ENCODE measurements at regions not wholly inside any gene's neighbourhood (a gene's known extent, or its start where the extent isn't known, plus 50 kb on each side); places are given as distances from the start of the nearest gene placed in this dataset.

DNA sequence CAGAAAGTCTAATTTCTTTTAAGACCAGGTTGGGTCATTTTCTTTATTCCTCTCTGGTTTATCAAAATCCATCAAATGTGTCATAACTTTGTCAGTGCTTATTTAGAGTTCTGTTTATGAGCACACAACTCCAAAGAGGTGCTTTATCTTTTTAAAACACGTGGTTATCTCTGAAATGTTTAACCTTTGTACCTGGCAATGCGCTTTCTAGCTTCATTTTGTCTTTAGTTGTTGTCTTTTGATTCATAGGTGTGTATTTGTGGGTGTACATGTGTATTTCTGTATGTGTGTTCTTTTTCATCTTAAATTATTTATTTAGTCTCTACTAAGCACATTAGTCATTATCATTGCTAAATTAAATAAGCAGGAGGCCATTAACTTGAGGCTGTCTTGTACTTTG is 251.4 kb downstream of the JRKL start (continued):
- TF ChIP-seq, protein P1, sequence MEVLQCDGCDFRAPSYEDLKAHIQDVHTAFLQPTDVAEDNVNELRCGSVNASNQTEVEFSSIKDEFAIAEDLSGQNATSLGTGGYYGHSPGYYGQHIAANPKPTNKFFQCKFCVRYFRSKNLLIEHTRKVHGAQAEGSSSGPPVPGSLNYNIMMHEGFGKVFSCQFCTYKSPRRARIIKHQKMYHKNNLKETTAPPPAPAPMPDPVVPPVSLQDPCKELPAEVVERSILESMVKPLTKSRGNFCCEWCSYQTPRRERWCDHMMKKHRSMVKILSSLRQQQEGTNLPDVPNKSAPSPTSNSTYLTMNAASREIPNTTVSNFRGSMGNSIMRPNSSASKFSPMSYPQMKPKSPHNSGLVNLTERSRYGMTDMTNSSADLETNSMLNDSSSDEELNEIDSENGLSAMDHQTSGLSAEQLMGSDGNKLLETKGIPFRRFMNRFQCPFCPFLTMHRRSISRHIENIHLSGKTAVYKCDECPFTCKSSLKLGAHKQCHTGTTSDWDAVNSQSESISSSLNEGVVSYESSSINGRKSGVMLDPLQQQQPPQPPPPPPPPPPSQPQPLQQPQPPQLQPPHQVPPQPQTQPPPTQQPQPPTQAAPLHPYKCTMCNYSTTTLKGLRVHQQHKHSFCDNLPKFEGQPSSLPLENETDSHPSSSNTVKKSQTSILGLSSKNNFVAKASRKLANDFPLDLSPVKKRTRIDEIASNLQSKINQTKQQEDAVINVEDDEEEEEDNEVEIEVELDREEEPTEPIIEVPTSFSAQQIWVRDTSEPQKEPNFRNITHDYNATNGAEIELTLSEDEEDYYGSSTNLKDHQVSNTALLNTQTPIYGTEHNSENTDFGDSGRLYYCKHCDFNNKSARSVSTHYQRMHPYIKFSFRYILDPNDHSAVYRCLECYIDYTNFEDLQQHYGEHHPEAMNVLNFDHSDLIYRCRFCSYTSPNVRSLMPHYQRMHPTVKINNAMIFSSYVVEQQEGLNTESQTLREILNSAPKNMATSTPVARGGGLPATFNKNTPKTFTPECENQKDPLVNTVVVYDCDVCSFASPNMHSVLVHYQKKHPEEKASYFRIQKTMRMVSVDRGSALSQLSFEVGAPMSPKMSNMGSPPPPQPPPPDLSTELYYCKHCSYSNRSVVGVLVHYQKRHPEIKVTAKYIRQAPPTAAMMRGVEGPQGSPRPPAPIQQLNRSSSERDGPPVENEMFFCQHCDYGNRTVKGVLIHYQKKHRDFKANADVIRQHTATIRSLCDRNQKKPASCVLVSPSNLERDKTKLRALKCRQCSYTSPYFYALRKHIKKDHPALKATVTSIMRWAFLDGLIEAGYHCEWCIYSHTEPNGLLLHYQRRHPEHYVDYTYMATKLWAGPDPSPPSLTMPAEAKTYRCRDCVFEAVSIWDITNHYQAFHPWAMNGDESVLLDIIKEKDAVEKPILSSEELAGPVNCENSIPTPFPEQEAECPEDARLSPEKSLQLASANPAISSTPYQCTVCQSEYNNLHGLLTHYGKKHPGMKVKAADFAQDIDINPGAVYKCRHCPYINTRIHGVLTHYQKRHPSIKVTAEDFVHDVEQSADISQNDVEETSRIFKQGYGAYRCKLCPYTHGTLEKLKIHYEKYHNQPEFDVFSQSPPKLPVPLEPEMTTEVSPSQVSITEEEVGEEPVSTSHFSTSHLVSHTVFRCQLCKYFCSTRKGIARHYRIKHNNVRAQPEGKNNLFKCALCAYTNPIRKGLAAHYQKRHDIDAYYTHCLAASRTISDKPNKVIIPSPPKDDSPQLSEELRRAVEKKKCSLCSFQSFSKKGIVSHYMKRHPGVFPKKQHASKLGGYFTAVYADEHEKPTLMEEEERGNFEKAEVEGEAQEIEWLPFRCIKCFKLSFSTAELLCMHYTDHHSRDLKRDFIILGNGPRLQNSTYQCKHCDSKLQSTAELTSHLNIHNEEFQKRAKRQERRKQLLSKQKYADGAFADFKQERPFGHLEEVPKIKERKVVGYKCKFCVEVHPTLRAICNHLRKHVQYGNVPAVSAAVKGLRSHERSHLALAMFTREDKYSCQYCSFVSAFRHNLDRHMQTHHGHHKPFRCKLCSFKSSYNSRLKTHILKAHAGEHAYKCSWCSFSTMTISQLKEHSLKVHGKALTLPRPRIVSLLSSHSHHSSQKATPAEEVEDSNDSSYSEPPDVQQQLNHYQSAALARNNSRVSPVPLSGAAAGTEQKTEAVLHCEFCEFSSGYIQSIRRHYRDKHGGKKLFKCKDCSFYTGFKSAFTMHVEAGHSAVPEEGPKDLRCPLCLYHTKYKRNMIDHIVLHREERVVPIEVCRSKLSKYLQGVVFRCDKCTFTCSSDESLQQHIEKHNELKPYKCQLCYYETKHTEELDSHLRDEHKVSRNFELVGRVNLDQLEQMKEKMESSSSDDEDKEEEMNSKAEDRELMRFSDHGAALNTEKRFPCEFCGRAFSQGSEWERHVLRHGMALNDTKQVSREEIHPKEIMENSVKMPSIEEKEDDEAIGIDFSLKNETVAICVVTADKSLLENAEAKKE (CRISPR knock-in tag; IDR thresholded peaks at IDR 0.05) = no peak
- TF ChIP-seq, protein P2, sequence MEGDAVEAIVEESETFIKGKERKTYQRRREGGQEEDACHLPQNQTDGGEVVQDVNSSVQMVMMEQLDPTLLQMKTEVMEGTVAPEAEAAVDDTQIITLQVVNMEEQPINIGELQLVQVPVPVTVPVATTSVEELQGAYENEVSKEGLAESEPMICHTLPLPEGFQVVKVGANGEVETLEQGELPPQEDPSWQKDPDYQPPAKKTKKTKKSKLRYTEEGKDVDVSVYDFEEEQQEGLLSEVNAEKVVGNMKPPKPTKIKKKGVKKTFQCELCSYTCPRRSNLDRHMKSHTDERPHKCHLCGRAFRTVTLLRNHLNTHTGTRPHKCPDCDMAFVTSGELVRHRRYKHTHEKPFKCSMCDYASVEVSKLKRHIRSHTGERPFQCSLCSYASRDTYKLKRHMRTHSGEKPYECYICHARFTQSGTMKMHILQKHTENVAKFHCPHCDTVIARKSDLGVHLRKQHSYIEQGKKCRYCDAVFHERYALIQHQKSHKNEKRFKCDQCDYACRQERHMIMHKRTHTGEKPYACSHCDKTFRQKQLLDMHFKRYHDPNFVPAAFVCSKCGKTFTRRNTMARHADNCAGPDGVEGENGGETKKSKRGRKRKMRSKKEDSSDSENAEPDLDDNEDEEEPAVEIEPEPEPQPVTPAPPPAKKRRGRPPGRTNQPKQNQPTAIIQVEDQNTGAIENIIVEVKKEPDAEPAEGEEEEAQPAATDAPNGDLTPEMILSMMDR (conservative IDR thresholded peaks at IDR 0.05; ENCODE audit: low read depth in 2 of 2) = no peak
- TF ChIP-seq NANOG (IDR thresholded peaks at IDR 0.05; ENCODE audit: borderline replicate concordance) (no peak), CREB1 (CRISPR knock-in tag; IDR thresholded peaks at IDR 0.05; ENCODE audit: low read depth) (no peak), EZH2phosphoT487 (IDR thresholded peaks at IDR 0.05; ENCODE audit: unreplicated experiment) (no peak)

DNA sequence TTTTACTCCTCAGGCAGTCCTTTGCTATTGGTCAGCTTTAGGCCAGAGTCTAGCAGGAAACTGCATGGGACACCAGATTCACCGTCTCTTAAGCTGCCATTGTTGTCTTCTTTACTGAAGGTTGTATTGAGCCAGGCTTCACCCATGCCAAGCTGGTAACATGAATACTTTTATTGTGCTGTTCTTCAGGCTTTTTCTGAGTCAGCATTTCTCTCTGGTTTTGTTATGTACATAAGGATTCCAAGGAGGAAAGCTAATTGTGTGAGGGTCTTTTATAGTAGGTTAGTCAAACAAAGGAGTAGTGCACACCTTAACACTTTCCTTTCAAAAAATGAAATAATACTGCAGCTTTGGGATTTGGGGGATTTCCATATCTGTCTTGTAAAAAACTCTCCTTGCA is 252.8 kb downstream of the JRKL start:
- Mint-ChIP-seq H3K36me3 (ENCODE audit: low read depth) (peaks cover 16% of the 10 kb centered on the region; the same call in 2 of the 3 replicates), H3K4me3 (no peak overlapping the region), H3K27me3 (ENCODE audit: insufficient read depth, low read depth, poor library complexity) (peaks cover 2% of the 10 kb centered on the region), H3K4me1 (peaks cover 16% of the 10 kb centered on the region; the same call in 2 of the 3 replicates), H3K27ac (no peak overlapping the region), H3K9me3 (peaks cover 8% of the 10 kb centered on the region)
- H3K27me3 ChIP-seq (ENCODE audit: insufficient read depth) = no peaks in the 10 kb centered on the region
- no peaks in the 10 kb centered on the region for H4K20me1 ChIP-seq (replicated peaks; ENCODE audit: insufficient read depth)
- no peak overlapping the region for H3K27ac ChIP-seq (ENCODE audit: low read depth)
- ATAC-seq (no peak), DNase-seq (ENCODE audit: low spot score) (no peak)
- H3K79me2 ChIP-seq (replicated peaks; ENCODE audit: insufficient read depth) = no peaks in the 10 kb centered on the region
- no peak overlapping the region; the same call in 1 of the 2 replicates for H3K4me2 ChIP-seq
- H2AFZ ChIP-seq = no peak overlapping the region
- no peaks in the 10 kb centered on the region for H3K9me2 ChIP-seq (ENCODE audit: insufficient read depth)
- H3K4me1 ChIP-seq (ENCODE audit: insufficient read depth) = peaks cover 19% of the 10 kb centered on the region
- H3K4me3 ChIP-seq = no peak overlapping the region
- no peaks in the 10 kb centered on the region for H3K36me3 ChIP-seq (ENCODE audit: insufficient read depth)
- H3F3A ChIP-seq (replicated peaks; ENCODE audit: low read depth) = no peaks in the 10 kb centered on the region
- TF ChIP-seq, protein P3, sequence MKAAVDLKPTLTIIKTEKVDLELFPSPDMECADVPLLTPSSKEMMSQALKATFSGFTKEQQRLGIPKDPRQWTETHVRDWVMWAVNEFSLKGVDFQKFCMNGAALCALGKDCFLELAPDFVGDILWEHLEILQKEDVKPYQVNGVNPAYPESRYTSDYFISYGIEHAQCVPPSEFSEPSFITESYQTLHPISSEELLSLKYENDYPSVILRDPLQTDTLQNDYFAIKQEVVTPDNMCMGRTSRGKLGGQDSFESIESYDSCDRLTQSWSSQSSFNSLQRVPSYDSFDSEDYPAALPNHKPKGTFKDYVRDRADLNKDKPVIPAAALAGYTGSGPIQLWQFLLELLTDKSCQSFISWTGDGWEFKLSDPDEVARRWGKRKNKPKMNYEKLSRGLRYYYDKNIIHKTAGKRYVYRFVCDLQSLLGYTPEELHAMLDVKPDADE (IDR thresholded peaks at IDR 0.05) = no peak
- no peak for TF ChIP-seq EZH2 (IDR thresholded peaks at IDR 0.05; ENCODE audit: low read depth, unreplicated experiment)
- no peak for TF ChIP-seq NANOG (IDR thresholded peaks at IDR 0.05; ENCODE audit: borderline replicate concordance)
- no peak for TF ChIP-seq ZNF114 (CRISPR knock-in tag; IDR thresholded peaks at IDR 0.05)
- TF ChIP-seq, protein P2 (conservative IDR thresholded peaks at IDR 0.05; ENCODE audit: low read depth in 2 of 2) = no peak
- no peak for TF ChIP-seq ZNF331 (CRISPR knock-in tag; IDR thresholded peaks at IDR 0.05; ENCODE audit: low read depth)
- no peak for TF ChIP-seq STAT1 (IDR thresholded peaks at IDR 0.05; ENCODE audit: unreplicated experiment)

All from GM23338 (cell line).